ENCODE measurements at regions not wholly inside any gene's neighbourhood (a gene's known extent, or its start where the extent isn't known, plus 50 kb on each side); places are given as distances from the start of the nearest gene placed in this dataset.

DNA sequence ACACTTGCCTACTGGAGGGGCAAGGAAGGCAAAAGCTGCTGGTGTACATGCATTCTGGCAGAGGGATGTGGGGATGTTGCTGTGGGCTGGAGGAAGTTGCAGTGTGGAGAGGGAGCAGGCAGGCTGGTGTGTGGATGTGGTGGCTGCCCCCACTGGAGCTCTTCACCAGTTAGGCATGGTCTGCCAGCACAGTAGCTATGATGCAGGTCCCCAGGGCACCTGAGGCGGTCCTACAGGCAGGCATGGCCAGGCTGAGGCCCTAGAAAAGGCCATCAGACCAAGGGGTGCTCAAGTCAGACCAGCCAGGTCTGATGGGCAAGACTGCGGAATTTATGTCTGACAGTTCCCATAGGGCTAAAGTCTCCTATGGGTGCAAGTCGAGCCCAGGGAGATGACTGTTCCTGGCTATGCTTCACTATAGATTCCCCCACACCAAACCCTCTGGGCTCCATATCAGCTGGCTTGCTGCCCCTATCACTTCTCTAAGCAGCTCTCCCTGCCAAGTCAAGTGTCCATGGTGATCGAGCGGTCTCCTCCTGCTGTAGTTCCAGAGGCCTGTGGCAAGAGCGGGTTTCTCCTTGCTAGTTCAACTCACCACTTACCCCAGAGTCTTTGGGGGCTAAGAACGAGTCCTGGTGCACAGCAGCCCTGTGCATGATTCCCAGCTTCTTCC, 473.1 kb downstream of the TDRD3 start:
- H3K27me3 ChIP-seq (ENCODE audit: control insufficient read depth in 1 of 2, insufficient read depth in 2 of 2, low read length in 2 of 2), result no peaks in the 10 kb centered on the region
- H3K27ac ChIP-seq (ENCODE audit: low read depth in 2 of 2, low read length in 1 of 2), result no peak overlapping the region
- H3K9me3 ChIP-seq (ENCODE audit: control insufficient read depth in 2 of 2, insufficient read depth in 1 of 2, low read depth in 1 of 2, low read length in 1 of 2), result peaks cover 0 to 9% of the 10 kb centered on the region in 2 donors
- 79 to 84% methylated on average over 7 of the region's 7 CpGs for WGBS, 2 donors
- no peak overlapping the region for H3K4me3 ChIP-seq (ENCODE audit: low read depth in 1 of 2, low read length in 2 of 2)
- H3K36me3 ChIP-seq (ENCODE audit: control insufficient read depth in 2 of 2, insufficient read depth in 2 of 2, low read length in 1 of 2), result no peaks in the 10 kb centered on the region
- peaks cover 0 to 3% of the 10 kb centered on the region in 2 donors for H3K4me1 ChIP-seq (ENCODE audit: control insufficient read depth in 2 of 2, insufficient read depth in 2 of 2, low read length in 1 of 2)

DNA sequence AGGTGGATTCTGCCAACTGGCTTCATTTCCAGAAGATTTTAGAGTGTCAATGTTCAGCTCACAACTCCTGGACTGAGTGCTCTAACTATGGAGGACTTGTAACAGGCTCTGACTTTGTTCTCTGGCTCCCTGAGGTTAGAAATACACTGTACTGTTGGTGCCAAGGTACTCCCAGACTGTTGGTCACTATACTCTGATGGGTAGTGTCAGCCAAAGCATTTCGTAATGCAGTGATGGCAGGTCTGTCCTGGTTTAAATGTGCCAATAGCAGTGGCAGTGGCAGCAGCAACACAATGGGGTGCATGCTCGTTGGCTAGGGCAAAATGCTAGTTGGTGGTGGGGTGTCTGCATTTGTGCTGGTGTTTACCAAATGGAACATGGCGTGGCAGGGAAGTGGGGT, 472.2 kb downstream of the TDRD3 start:
- Histone ChIP-seq H3K27ac (ENCODE audit: low read depth in 2 of 2, low read length in 1 of 2) (no peak overlapping the region), H3K4me3 (ENCODE audit: low read depth in 1 of 2, low read length in 2 of 2) (no peak overlapping the region), H3K36me3 (ENCODE audit: control insufficient read depth in 2 of 2, insufficient read depth in 2 of 2, low read length in 1 of 2) (no peaks in the 10 kb centered on the region), H3K9me3 (ENCODE audit: control insufficient read depth in 2 of 2, insufficient read depth in 1 of 2, low read depth in 1 of 2, low read length in 1 of 2) (peaks cover 0 to 9% of the 10 kb centered on the region in 2 donors), H3K27me3 (ENCODE audit: control insufficient read depth in 1 of 2, insufficient read depth in 2 of 2, low read length in 2 of 2) (no peaks in the 10 kb centered on the region), H3K4me1 (ENCODE audit: control insufficient read depth in 2 of 2, insufficient read depth in 2 of 2, low read length in 1 of 2) (peaks cover 0 to 3% of the 10 kb centered on the region in 2 donors)
- 67 to 70% methylated on average over 3 of the region's 3 CpGs for WGBS, 2 donors

DNA sequence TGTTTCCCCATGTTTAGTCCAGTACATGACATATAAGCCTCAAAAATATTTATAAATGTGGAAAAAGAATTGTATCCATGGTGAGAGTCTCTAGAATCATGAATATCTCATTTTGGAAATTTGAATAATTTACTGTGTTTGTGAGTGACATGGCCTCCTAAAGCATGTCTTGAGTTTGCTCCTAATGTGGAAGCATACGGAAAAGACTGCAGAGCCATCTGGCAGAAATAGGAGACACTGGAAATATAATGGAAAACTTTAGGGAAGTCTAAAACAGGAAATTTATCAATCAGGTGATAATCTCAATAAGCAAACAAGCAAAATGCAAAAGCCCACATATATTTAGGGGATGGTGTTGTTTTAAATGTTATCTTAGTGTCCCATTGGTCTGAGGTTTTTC, 465.0 kb downstream of the TDRD3 start:
- Histone ChIP-seq H3K4me3 (ENCODE audit: low read depth in 1 of 2, low read length in 2 of 2) (no peak overlapping the region), H3K4me1 (ENCODE audit: control insufficient read depth in 2 of 2, insufficient read depth in 2 of 2, low read length in 1 of 2) (no peaks in the 10 kb centered on the region), H3K27ac (ENCODE audit: low read depth in 2 of 2, low read length in 1 of 2) (no peak overlapping the region), H3K36me3 (ENCODE audit: control insufficient read depth in 2 of 2, insufficient read depth in 2 of 2, low read length in 1 of 2) (no peaks in the 10 kb centered on the region), H3K9me3 (ENCODE audit: control insufficient read depth in 2 of 2, insufficient read depth in 1 of 2, low read depth in 1 of 2, low read length in 1 of 2) (no peaks in the 10 kb centered on the region), H3K27me3 (ENCODE audit: control insufficient read depth in 1 of 2, insufficient read depth in 2 of 2, low read length in 2 of 2) (no peaks in the 10 kb centered on the region)
- 77 to 90% methylated on average over 1 of the region's 1 CpG for WGBS, 2 donors

DNA sequence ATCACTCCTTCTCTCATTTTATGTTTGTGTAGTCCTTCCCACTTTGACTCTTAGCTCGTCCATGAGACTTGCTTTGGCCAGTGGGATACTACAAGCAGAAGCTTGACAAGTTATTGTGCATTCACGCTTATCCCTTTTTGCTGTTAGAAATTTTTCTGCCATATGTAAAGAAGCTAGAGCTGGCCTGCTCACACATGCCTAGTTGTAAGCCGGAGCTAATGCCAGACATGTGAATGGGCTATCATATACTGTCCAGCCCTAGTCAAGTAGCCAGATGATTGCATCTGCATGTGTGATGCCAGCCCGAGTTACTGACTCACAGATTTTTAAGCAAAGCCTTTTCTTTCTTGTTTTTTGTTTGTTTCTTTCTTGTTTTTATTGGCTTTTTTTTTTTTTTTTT, 460.7 kb downstream of the TDRD3 start:
- Histone ChIP-seq H3K27me3 (ENCODE audit: control insufficient read depth in 1 of 2, insufficient read depth in 2 of 2, low read length in 2 of 2) (no peaks in the 10 kb centered on the region), H3K27ac (ENCODE audit: low read depth in 2 of 2, low read length in 1 of 2) (no peak overlapping the region)
- WGBS, 2 donors, result 66 to 76% methylated on average over 4 of the region's 4 CpGs

DNA sequence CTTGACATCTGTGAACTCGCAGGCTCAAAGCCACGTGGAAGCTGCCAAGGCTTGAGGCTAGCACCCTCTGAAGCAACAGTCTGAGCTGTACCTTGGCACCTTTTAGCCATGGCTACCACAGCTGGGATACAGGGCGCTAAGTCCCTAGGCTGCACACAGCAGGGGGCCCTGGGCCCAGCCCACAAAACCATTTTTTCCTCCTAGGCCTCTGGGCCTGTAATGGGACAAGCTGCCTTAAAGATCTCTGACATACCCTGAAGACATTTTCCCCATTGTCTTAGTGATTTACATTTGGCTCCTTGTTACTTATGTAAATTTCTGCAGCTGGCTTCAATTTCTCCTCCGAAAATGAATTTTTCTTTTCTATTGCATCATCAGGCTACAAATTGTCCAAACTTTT, 455.9 kb downstream of the TDRD3 start:
- no peak overlapping the region for H3K27ac ChIP-seq (ENCODE audit: low read depth in 2 of 2, low read length in 1 of 2)
- no peaks in the 10 kb centered on the region for H3K4me1 ChIP-seq (ENCODE audit: control insufficient read depth in 2 of 2, insufficient read depth in 2 of 2, low read length in 1 of 2)
- no peak overlapping the region for H3K4me3 ChIP-seq (ENCODE audit: low read depth in 1 of 2, low read length in 2 of 2)
- H3K9me3 ChIP-seq (ENCODE audit: control insufficient read depth in 2 of 2, insufficient read depth in 1 of 2, low read depth in 1 of 2, low read length in 1 of 2), result no peaks in the 10 kb centered on the region
- H3K36me3 ChIP-seq (ENCODE audit: control insufficient read depth in 2 of 2, insufficient read depth in 2 of 2, low read length in 1 of 2), result no peaks in the 10 kb centered on the region
- WGBS, 2 donors, result 84 to 86% methylated on average over 4 of the region's 4 CpGs
- H3K27me3 ChIP-seq (ENCODE audit: control insufficient read depth in 1 of 2, insufficient read depth in 2 of 2, low read length in 2 of 2), result no peaks in the 10 kb centered on the region

More for the DNA sequence above, 460.7 kb downstream of the TDRD3 start:
- Histone ChIP-seq H3K4me1 (ENCODE audit: control insufficient read depth in 2 of 2, insufficient read depth in 2 of 2, low read length in 1 of 2) (no peaks in the 10 kb centered on the region), H3K4me3 (ENCODE audit: low read depth in 1 of 2, low read length in 2 of 2) (no peak overlapping the region), H3K9me3 (ENCODE audit: control insufficient read depth in 2 of 2, insufficient read depth in 1 of 2, low read depth in 1 of 2, low read length in 1 of 2) (no peaks in the 10 kb centered on the region), H3K36me3 (ENCODE audit: control insufficient read depth in 2 of 2, insufficient read depth in 2 of 2, low read length in 1 of 2) (no peaks in the 10 kb centered on the region)

DNA sequence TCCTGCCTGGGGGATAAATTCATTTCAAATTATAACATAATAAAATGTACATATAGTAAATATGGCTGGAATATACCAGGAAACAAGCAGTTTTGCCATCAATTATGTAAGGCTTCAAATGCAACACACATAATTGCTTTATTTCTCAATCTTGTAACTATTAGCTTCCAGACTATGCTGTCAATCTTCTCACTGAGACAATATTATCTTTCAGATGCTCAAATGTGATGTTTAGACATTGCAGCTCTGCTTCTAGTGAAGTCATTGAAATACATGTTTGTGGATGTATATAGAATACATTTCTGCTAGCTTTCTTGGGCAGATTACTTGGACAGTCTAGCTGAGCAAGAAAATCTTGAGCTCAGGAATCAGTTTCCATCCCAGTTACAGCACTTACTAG, 454.4 kb downstream of the TDRD3 start:
- H3K4me3 ChIP-seq (ENCODE audit: low read depth in 1 of 2, low read length in 2 of 2), result no peak overlapping the region

DNA sequence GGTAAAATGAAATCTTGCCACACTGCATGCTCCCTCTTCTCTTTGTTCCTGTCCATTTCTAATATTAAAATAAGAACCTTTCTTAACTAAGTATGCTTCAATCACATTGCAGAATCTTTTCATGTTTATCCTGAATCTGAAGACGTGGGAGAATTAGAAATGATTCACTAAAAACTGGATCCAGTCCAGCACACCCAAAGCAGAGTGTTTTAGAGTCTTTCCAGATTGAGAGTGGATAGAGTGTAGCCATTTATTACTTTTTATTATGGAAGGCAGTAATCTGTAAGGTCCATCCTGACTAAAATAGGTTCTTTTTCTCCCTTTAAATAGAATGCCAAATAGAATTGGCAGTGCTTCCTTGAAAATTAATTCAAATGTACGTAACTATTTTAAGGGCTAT, 453.5 kb downstream of the TDRD3 start:
- no peak overlapping the region for H3K27ac ChIP-seq (ENCODE audit: low read depth in 2 of 2, low read length in 1 of 2)
- H3K9me3 ChIP-seq (ENCODE audit: control insufficient read depth in 2 of 2, insufficient read depth in 1 of 2, low read depth in 1 of 2, low read length in 1 of 2), result peaks cover 0 to 3% of the 10 kb centered on the region in 2 donors
- whole genome bisulfite sequencing, 2 donors, result 46 to 54% methylated on average over 2 of the region's 2 CpGs
- no peaks in the 10 kb centered on the region for H3K27me3 ChIP-seq (ENCODE audit: control insufficient read depth in 1 of 2, insufficient read depth in 2 of 2, low read length in 2 of 2)
- no peak overlapping the region for H3K4me3 ChIP-seq (ENCODE audit: low read depth in 1 of 2, low read length in 2 of 2)
- no peaks in the 10 kb centered on the region for H3K36me3 ChIP-seq (ENCODE audit: control insufficient read depth in 2 of 2, insufficient read depth in 2 of 2, low read length in 1 of 2)
- no peaks in the 10 kb centered on the region for H3K4me1 ChIP-seq (ENCODE audit: control insufficient read depth in 2 of 2, insufficient read depth in 2 of 2, low read length in 1 of 2)

More for the DNA sequence above, 454.4 kb downstream of the TDRD3 start:
- no peaks in the 10 kb centered on the region for H3K27me3 ChIP-seq (ENCODE audit: control insufficient read depth in 1 of 2, insufficient read depth in 2 of 2, low read length in 2 of 2)
- no peaks in the 10 kb centered on the region for H3K4me1 ChIP-seq (ENCODE audit: control insufficient read depth in 2 of 2, insufficient read depth in 2 of 2, low read length in 1 of 2)
- H3K9me3 ChIP-seq (ENCODE audit: control insufficient read depth in 2 of 2, insufficient read depth in 1 of 2, low read depth in 1 of 2, low read length in 1 of 2), result no peaks in the 10 kb centered on the region
- H3K36me3 ChIP-seq (ENCODE audit: control insufficient read depth in 2 of 2, insufficient read depth in 2 of 2, low read length in 1 of 2), result no peaks in the 10 kb centered on the region
- H3K27ac ChIP-seq (ENCODE audit: low read depth in 2 of 2, low read length in 1 of 2), result no peak overlapping the region

DNA sequence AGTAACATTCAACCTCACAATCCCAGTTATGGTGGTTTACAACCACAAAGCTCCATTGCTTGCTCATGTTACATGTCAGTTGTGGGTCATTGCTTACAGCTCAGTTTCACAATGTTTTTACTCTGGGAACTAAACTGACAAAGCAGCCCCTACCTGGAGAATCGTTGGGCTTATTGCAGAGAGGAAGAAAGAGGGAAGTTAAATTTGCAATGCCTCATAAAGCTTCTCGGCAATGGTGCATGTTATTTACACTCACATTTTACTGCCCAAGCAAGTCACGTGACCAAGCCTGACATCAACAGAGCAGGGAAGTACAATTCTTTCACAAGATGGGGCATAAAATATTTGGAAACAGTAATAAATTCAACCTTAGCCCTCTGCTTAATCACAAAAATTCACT, 441.6 kb downstream of the TDRD3 start:
- Histone ChIP-seq H3K36me3 (ENCODE audit: control insufficient read depth in 2 of 2, insufficient read depth in 2 of 2, low read length in 1 of 2) (no peaks in the 10 kb centered on the region), H3K4me1 (ENCODE audit: control insufficient read depth in 2 of 2, insufficient read depth in 2 of 2, low read length in 1 of 2) (no peaks in the 10 kb centered on the region), H3K27ac (ENCODE audit: low read depth in 2 of 2, low read length in 1 of 2) (no peak overlapping the region), H3K27me3 (ENCODE audit: control insufficient read depth in 1 of 2, insufficient read depth in 2 of 2, low read length in 2 of 2) (no peaks in the 10 kb centered on the region), H3K4me3 (ENCODE audit: low read depth in 1 of 2, low read length in 2 of 2) (no peak overlapping the region), H3K9me3 (ENCODE audit: control insufficient read depth in 2 of 2, insufficient read depth in 1 of 2, low read depth in 1 of 2, low read length in 1 of 2) (no peaks in the 10 kb centered on the region)
- WGBS, 2 donors, result 48 to 67% methylated on average over 3 of the region's 3 CpGs

DNA sequence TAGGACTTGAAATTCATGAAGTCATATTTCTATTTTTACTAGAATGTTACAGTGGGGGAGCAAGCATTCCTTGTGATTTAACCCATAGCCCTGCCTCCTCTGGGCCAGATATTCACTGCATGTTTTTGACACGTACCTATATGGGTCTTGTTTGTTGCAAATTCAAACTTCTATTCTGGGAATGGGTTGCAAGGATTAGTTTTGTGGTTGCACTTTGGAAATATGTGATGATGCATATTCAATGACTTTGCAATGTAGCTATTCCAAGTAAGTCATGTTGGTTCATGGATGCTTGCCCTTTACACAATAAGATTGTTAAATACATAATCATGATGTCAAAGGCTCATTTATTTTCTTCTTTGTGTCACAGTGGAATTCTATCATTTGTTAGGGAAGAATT, 440.8 kb downstream of the TDRD3 start:
- H3K4me3 ChIP-seq (ENCODE audit: low read depth in 1 of 2, low read length in 2 of 2), result no peak overlapping the region
- no peaks in the 10 kb centered on the region for H3K36me3 ChIP-seq (ENCODE audit: control insufficient read depth in 2 of 2, insufficient read depth in 2 of 2, low read length in 1 of 2)
- no peaks in the 10 kb centered on the region for H3K9me3 ChIP-seq (ENCODE audit: control insufficient read depth in 2 of 2, insufficient read depth in 1 of 2, low read depth in 1 of 2, low read length in 1 of 2)
- no peaks in the 10 kb centered on the region for H3K4me1 ChIP-seq (ENCODE audit: control insufficient read depth in 2 of 2, insufficient read depth in 2 of 2, low read length in 1 of 2)
- H3K27me3 ChIP-seq (ENCODE audit: control insufficient read depth in 1 of 2, insufficient read depth in 2 of 2, low read length in 2 of 2), result no peaks in the 10 kb centered on the region
- WGBS, 2 donors, result 21 to 50% methylated on average over 1 of the region's 1 CpG
- H3K27ac ChIP-seq (ENCODE audit: low read depth in 2 of 2, low read length in 1 of 2), result no peak overlapping the region

DNA sequence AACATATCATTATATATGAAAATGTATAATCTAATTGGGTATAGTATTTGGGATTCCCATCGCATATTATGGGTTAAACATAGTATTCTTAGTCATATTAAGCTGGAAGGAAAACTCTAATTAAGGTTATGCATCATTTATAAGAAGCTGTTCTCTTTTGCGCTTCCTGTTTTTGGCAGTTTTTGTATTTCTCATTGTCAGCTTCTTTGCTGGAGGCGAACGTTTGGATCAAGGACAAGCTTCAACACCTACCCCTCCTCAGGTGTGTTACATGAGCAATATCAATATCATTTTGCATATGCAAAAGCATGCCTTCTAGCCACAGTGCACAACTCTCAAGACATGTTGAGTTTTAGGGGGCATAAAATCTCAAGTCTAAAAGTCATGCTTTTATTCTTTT, 439.8 kb downstream of the TDRD3 start:
- Histone ChIP-seq H3K27me3 (ENCODE audit: control insufficient read depth in 1 of 2, insufficient read depth in 2 of 2, low read length in 2 of 2) (no peaks in the 10 kb centered on the region), H3K36me3 (ENCODE audit: control insufficient read depth in 2 of 2, insufficient read depth in 2 of 2, low read length in 1 of 2) (no peaks in the 10 kb centered on the region), H3K9me3 (ENCODE audit: control insufficient read depth in 2 of 2, insufficient read depth in 1 of 2, low read depth in 1 of 2, low read length in 1 of 2) (no peaks in the 10 kb centered on the region), H3K27ac (ENCODE audit: low read depth in 2 of 2, low read length in 1 of 2) (no peak overlapping the region), H3K4me3 (ENCODE audit: low read depth in 1 of 2, low read length in 2 of 2) (no peak overlapping the region), H3K4me1 (ENCODE audit: control insufficient read depth in 2 of 2, insufficient read depth in 2 of 2, low read length in 1 of 2) (no peaks in the 10 kb centered on the region)
- WGBS, 2 donors, result 49 to 65% methylated on average over 4 of the region's 4 CpGs
